Psoas muscle (tissue), 7 donors: ENCODE measurements at regions not wholly inside any gene's neighbourhood (a gene's known extent, or its start where the extent isn't known, plus 50 kb on each side); places are given as distances from the start of the nearest gene placed in this dataset.

Experiments
- ATAC-seq, 4 donors: fragments of 200-7000 bp; cut with Tn5 transposase; one replicate each; pipeline ENCODE4 v1.9.1; 2020; ENCODE audit warnings: moderate library complexity in 3 of 4, mild to moderate bottlenecking in 2 of 4
- DNase-seq, 2 donors: peaks; one replicate each; pipeline ENCODE4 v3.0.0-alpha.2; 2020
- H3K27ac ChIP-seq: fragments of 200-600 bp; one replicate; pipeline ENCODE4 v1.8.0; 2022
- H3K27me3 ChIP-seq, 3 donors: fragments of 200-600 bp in 1 of 3; one replicate each; pipeline versions ENCODE4 v1.6.1 to v1.8.0; 2013 to 2022; ENCODE audit warnings: low read length in 2 of 3, mild to moderate bottlenecking in 2 of 3, moderate library complexity in 1 of 3; ENCODE audit not compliant: insufficient read depth in 3 of 3
- H3K36me3 ChIP-seq, 2 donors: fragments of 200-600 bp in 1 of 2; one replicate each; pipeline versions ENCODE4 v1.6.1 to v1.8.0; 2013 to 2022; ENCODE audit warnings: low read depth in 1 of 2, mild to moderate bottlenecking in 1 of 2, moderate library complexity in 1 of 2; ENCODE audit not compliant: insufficient read depth in 1 of 2
- H3K4me1 ChIP-seq: fragments of 200-600 bp; one replicate; pipeline ENCODE4 v1.8.0; 2022
- H3K4me3 ChIP-seq: fragments of 200-600 bp; one replicate; pipeline ENCODE4 v1.8.0; 2022; ENCODE audit warnings: mild to moderate bottlenecking
- H3K9me3 ChIP-seq: fragments of 200-600 bp; one replicate; pipeline ENCODE4 v1.8.0; 2022
- WGBS, 3 donors: extraction: QIAGEN DNeasy Blood & Tissue Kit; methylation state at CpG; one replicate each; pipeline versions ENCODE4 v1.1.6 to v1.1.7; 2013; 5-methylcytosine and 5-hydroxymethylcytosine counted together
- intact Hi-C, 2 donors: fragments of 100-400 bp; cut with DNase I; formaldehyde crosslinking; loops; one replicate each; pipeline versions ENCODE4 v1.11.0 to v1.14.2; 2022
- TF ChIP-seq, protein P1 (sequence below): fragments of 200-600 bp; IDR thresholded peaks from one replicate; pipeline ENCODE4 v1.8.0; 2022; ENCODE audit warnings: antibody characterized with exemption
- donor health status: healthy with polysubstance abuse.
- donor health status: DM: no; HTN: no; CAD: no; lungs with moderate emphysema.
- donor health status: Bipolar disorder and iron deficiency.
- donor health status: healthy.
- donor health status: DM: yes; HTN: yes; CAD: no.
- donor health status: DM: no; HTN: no; CAD: no.
- donor health status: DM: yes; HTN: yes; CAD: no.

DNA sequence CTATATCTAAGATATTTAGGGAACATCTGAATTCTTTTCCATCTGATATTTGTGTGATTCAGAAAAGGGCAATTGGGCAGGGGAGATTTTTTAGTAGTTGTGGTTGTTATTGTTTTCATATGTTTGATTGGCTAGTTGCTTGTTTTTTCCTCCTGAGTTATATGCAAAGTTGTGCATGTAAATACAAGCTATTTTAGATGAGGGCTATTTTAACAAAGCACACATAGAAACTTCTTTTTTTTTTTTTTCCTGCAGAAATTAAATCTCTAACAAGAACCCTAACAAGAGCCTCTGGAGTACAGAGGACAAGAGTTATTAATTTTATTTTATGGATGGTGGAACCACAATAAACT lies 559.1 kb downstream of the CETN3 start:
- TF ChIP-seq, protein P1, sequence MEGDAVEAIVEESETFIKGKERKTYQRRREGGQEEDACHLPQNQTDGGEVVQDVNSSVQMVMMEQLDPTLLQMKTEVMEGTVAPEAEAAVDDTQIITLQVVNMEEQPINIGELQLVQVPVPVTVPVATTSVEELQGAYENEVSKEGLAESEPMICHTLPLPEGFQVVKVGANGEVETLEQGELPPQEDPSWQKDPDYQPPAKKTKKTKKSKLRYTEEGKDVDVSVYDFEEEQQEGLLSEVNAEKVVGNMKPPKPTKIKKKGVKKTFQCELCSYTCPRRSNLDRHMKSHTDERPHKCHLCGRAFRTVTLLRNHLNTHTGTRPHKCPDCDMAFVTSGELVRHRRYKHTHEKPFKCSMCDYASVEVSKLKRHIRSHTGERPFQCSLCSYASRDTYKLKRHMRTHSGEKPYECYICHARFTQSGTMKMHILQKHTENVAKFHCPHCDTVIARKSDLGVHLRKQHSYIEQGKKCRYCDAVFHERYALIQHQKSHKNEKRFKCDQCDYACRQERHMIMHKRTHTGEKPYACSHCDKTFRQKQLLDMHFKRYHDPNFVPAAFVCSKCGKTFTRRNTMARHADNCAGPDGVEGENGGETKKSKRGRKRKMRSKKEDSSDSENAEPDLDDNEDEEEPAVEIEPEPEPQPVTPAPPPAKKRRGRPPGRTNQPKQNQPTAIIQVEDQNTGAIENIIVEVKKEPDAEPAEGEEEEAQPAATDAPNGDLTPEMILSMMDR = no peak
- H3K9me3 ChIP-seq = no peaks in the 10 kb centered on the region

DNA sequence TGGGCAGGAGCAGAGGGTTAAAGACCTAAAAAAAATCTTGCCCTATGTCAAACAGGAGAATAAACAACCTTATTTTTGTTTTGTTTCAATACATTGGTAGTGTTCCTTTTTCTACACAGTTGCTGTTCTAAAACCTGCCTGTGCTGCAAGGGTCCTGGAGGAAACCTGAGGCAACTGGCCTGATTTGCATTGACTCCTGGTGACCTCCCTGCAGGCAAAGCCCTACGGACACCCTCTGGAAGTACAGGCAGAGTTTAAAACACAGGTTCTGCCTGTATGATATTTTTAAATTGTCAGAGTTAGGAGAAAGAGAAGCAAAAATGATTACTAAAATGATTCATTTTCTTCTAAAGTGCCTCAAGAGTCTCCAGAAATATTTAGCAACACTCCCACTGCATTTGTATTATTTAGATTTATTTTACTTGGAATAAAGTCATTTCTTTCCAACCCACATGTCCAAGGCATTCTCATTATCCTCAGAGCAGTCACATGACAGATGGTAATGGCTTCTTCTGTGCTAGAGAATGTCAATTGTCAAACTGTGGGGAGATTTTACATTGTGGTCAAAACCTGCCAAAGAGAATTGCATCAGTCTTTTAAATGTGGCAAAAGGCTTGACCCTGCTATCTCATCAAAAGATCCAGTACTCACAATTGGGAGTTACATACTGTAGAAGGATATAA lies 559.6 kb downstream of the CETN3 start:
- TF ChIP-seq, protein P1 = no peak
- H3K4me3 ChIP-seq = no peak overlapping the region
- DNase-seq (no peak), ATAC-seq (no peak)
- peaks cover 10% of the 10 kb centered on the region for H3K4me1 ChIP-seq
- intact Hi-C loops = no loop called here
- H3K36me3 ChIP-seq = no peaks in the 10 kb centered on the region
- WGBS, 3 donors = 18 to 29% (median 24%) methylated on average over 1 of the region's 1 CpG
- H3K27ac ChIP-seq = no peak overlapping the region
- no peaks in the 10 kb centered on the region for H3K27me3 ChIP-seq
- H3K9me3 ChIP-seq = no peaks in the 10 kb centered on the region

More for the DNA sequence above, 559.1 kb downstream of the CETN3 start:
- Histone ChIP-seq H3K27ac (no peak overlapping the region), H3K36me3 (no peaks in the 10 kb centered on the region), H3K4me3 (no peak overlapping the region), H3K27me3 (no peaks in the 10 kb centered on the region), H3K4me1 (peaks cover 10% of the 10 kb centered on the region)
- ATAC-seq (no peak), DNase-seq (no peak)
- intact Hi-C loops = no loop called here

DNA sequence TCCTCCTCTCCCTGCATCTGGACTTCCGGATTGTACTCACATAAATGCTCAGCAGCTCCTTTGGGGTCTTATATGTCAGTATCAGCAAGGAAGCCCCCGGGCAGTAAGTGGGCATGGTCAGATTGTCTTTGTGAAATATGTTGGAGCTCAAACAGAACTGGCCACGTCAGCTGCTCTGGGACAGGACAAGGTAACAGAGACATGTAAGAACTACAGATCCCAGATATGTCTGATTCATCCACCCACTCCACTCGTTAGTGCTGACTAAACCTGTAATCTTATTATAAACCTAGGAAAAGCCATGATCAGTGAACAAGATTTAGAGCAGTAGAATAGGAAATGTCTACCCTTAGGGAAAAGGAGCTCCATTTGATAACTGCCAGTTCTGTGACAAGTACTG lies 561.8 kb downstream of the CETN3 start:
- WGBS, 3 donors = 83 to 86% (median 85%) methylated on average over 4 of the region's 4 CpGs
- DNase-seq = no peak
- Histone ChIP-seq H3K27me3 (no peaks in the 10 kb centered on the region), H3K36me3 (no peaks in the 10 kb centered on the region), H3K27ac (no peak overlapping the region), H3K4me1 (peaks cover 10% of the 10 kb centered on the region), H3K4me3 (no peak overlapping the region), H3K9me3 (no peaks in the 10 kb centered on the region)
- intact Hi-C loops = no loop called here
- TF ChIP-seq, protein P1 = no peak
- ATAC-seq = no peak

GRCh38 chr5:89844548-89844947 lies 565.0 kb downstream of the CETN3 start:
- Histone ChIP-seq H3K4me1 (peaks cover 5% of the 10 kb centered on the region), H3K9me3 (no peaks in the 10 kb centered on the region), H3K4me3 (no peak overlapping the region), H3K27ac (no peak overlapping the region), H3K36me3 (no peaks in the 10 kb centered on the region), H3K27me3 (no peaks in the 10 kb centered on the region)
- DNase-seq = no peak
- intact Hi-C loops = no loop called here
- TF ChIP-seq, protein P1 = no peak
- ATAC-seq = no peak

GRCh38 chr5:89842531-89842930 lies 567.0 kb downstream of the CETN3 start:
- ATAC-seq (no peak), DNase-seq (no peak)
- Histone ChIP-seq H3K9me3 (no peaks in the 10 kb centered on the region), H3K4me3 (no peak overlapping the region), H3K4me1 (no peaks in the 10 kb centered on the region), H3K36me3 (no peaks in the 10 kb centered on the region), H3K27me3 (no peaks in the 10 kb centered on the region), H3K27ac (no peak overlapping the region)
- WGBS, 3 donors = 8 to 27% (median 12%) methylated on average over 1 of the region's 1 CpG
- intact Hi-C loops = no loop called here
- TF ChIP-seq, protein P1 = no peak
